Keratinocyte (primary cell): ENCODE measurements at regions not wholly inside any gene's neighbourhood (a gene's known extent, or its start where the extent isn't known, plus 50 kb on each side); places are given as distances from the start of the nearest gene placed in this dataset.

Experiments used
- DNase-seq: peaks from one replicate; pipeline ENCODE4 v3.0.0-alpha.2; 2011; ENCODE audit warnings: low read depth, missing footprints, low spot score
- FAIRE-seq: peaks from 2 replicates; lab custom pipeline; 2011; peaks lifted over from hg19 to GRCh38; lab: Jason Lieb, UNC
- H2AFZ ChIP-seq: 2 replicates; pipeline ENCODE4 v1.6.0; 2012; ENCODE audit warnings: low read length, control low read depth, inconsistent platforms; ENCODE audit not compliant: control insufficient read depth
- H3K27ac ChIP-seq: 2 replicates; pipeline ENCODE4 v1.5.1; 2011; ENCODE audit warnings: low read length; ENCODE audit not compliant: control insufficient read depth, insufficient read depth
- H3K27me3 ChIP-seq: 3 replicates; pipeline ENCODE4 v1.6.0; 2011; ENCODE audit warnings: low read length; ENCODE audit not compliant: control insufficient read depth, insufficient read depth; ENCODE audit errors: extremely low read depth
- H3K36me3 ChIP-seq, 2 experiments: 2 replicates in 1 of 2; 3 replicates in 1 of 2; pipeline ENCODE4 v1.5.1; 2011; ENCODE audit warnings: low read length in 2 of 2, mild to moderate bottlenecking in 1 of 2; ENCODE audit not compliant: control insufficient read depth in 2 of 2, insufficient read depth in 2 of 2; ENCODE audit errors: extremely low read depth in 1 of 2
- H3K4me1 ChIP-seq: 3 replicates; pipeline ENCODE4 v1.5.1; 2011; ENCODE audit warnings: low read length; ENCODE audit not compliant: control insufficient read depth, insufficient read depth; ENCODE audit errors: extremely low read depth
- H3K4me2 ChIP-seq: 3 replicates; pipeline ENCODE4 v1.6.0; 2011; ENCODE audit warnings: low read depth, low read length; ENCODE audit not compliant: control insufficient read depth, insufficient read depth; ENCODE audit errors: extremely low read depth
- H3K4me3 ChIP-seq, 3 experiments: fragments of 200-600 bp in 1 of 3; sonication (generic) in 1 of 3; 2 replicates in 2 of 3; 3 replicates in 1 of 3; pipeline ENCODE4 v1.5.1; 2011 to 2016; ENCODE audit warnings: low read length in 3 of 3, mild to moderate bottlenecking in 3 of 3, control low read depth in 2 of 3, inconsistent platforms in 1 of 3, low read depth in 1 of 3, mixed read lengths in 1 of 3, mixed run types in 1 of 3, moderate library complexity in 1 of 3; ENCODE audit not compliant: control insufficient read depth in 2 of 3, insufficient read depth in 2 of 3; ENCODE audit errors: extremely low read depth in 1 of 3
- H3K79me2 ChIP-seq: 2 replicates; pipeline ENCODE4 v1.6.0; 2012; ENCODE audit warnings: low read length; ENCODE audit not compliant: control insufficient read depth, insufficient read depth
- H3K9ac ChIP-seq: 3 replicates; pipeline ENCODE4 v1.6.0; 2011; ENCODE audit warnings: low read length; ENCODE audit not compliant: control insufficient read depth, insufficient read depth; ENCODE audit errors: extremely low read depth
- H3K9me1 ChIP-seq: 3 replicates; pipeline ENCODE4 v1.6.0; 2011; ENCODE audit warnings: low read length; ENCODE audit not compliant: control insufficient read depth, insufficient read depth; ENCODE audit errors: extremely low read depth
- H3K9me3 ChIP-seq: 2 replicates; pipeline ENCODE4 v1.5.1; 2012; ENCODE audit warnings: low read depth, low read length; ENCODE audit not compliant: control insufficient read depth
- H4K20me1 ChIP-seq: 3 replicates; pipeline ENCODE4 v1.6.0; 2011; ENCODE audit warnings: low read length; ENCODE audit not compliant: control insufficient read depth, insufficient read depth; ENCODE audit errors: extremely low read depth
- CTCF ChIP-seq, 3 experiments: IDR thresholded peaks in 1 of 3; conservative IDR thresholded peaks in 1 of 3; optimal IDR thresholded peaks in 1 of 3; 2 replicates in 2 of 3; 3 replicates in 1 of 3; pipeline versions ENCODE3 to v1.5.1; 2011; ENCODE audit warnings: low read length in 3 of 3, mild to moderate bottlenecking in 3 of 3, moderate library complexity in 2 of 3, control low read depth in 1 of 3, inconsistent platforms in 1 of 3; ENCODE audit not compliant: insufficient read depth in 2 of 3; ENCODE audit errors: extremely low read depth in 1 of 3
- EZH2 ChIP-seq: IDR thresholded peaks from one replicate; pipeline ENCODE4 v1.6.1; 2012; ENCODE audit warnings: inconsistent platforms, mild to moderate bottlenecking, low read length, moderate library complexity
- dilution Hi-C: fragments of 300-500 bp; cut with MboI; formaldehyde crosslinking; loops from one replicate; pipeline ENCODE4 v1.7.0; 2020; ENCODE audit warnings: low sequenced_read_pairs; ENCODE audit not compliant: extremely low pct_ligation_motif_present

- TF ChIP-seq EZH2 = no peak
- TF ChIP-seq CTCF (optimal IDR thresholded peaks at IDR 0.05 in 1 of 3, IDR thresholded peaks at IDR 0.05 in 1 of 3, conservative IDR thresholded peaks at IDR 0.05 in 1 of 3; ENCODE audit: extremely low read depth in 1 of 3, insufficient read depth in 2 of 3, low read length in 3 of 3) = peak in 1 of 3 experiments; percentile 57
- FAIRE-seq (no peak), DNase-seq (no peak)
- no peaks in the 10 kb centered on the region for H3K27me3 ChIP-seq
- H3K9ac ChIP-seq = no peak overlapping the region
- no peak overlapping the region for H3K4me2 ChIP-seq
- no peaks in the 10 kb centered on the region for H3K36me3 ChIP-seq
- no peak overlapping the region for H3K4me3 ChIP-seq
- dilution Hi-C loops = no loop called here
- H2AFZ ChIP-seq = no peak overlapping the region
- no peak overlapping the region for H3K27ac ChIP-seq
- H3K79me2 ChIP-seq = no peaks in the 10 kb centered on the region
- H3K9me1 ChIP-seq = no peaks in the 10 kb centered on the region
- H4K20me1 ChIP-seq = no peaks in the 10 kb centered on the region
- peaks cover 2% of the 10 kb centered on the region for H3K9me3 ChIP-seq
- no peaks in the 10 kb centered on the region for H3K4me1 ChIP-seq
Measured at GRCh38 chr2:122136056-122136455, 380.6 kb downstream of the TSN start.

DNA sequence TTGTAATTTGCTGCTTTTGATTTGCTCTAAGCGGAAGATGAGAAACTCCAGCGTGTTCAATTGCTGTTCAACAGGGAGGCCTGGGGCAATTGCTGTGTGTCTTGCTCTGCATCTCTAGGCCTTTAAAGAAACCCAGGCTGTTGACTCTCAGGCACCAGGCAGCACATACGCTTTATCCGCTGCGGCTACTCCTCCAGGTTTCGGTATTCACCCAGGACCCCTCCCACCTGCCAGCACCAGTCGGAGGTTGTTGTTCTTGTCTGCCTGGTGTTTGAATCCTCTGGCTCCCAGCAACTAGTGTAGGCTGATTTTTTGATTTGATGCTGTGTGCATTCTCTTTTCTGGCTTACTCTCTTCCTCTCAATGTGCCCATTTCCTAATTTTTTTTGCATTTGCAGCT is 383.1 kb downstream of the TSN start:
- dilution Hi-C loops = no loop called here
- Histone ChIP-seq H2AFZ (no peak overlapping the region), H3K4me3 (no peak overlapping the region), H3K9me3 (no peaks in the 10 kb centered on the region), H3K9ac (no peak overlapping the region), H3K27ac (no peak overlapping the region), H4K20me1 (no peaks in the 10 kb centered on the region), H3K4me2 (no peak overlapping the region), H3K4me1 (no peaks in the 10 kb centered on the region), H3K9me1 (no peaks in the 10 kb centered on the region), H3K79me2 (no peaks in the 10 kb centered on the region), H3K36me3 (no peaks in the 10 kb centered on the region), H3K27me3 (no peaks in the 10 kb centered on the region)
- TF ChIP-seq EZH2 (no peak), CTCF (optimal IDR thresholded peaks at IDR 0.05 in 1 of 3, IDR thresholded peaks at IDR 0.05 in 1 of 3, conservative IDR thresholded peaks at IDR 0.05 in 1 of 3; ENCODE audit: extremely low read depth in 1 of 3, insufficient read depth in 2 of 3, low read length in 3 of 3) (no peak)
- DNase-seq (no peak), FAIRE-seq (no peak)
